Stimulated activated naive CD8-positive, alpha-beta T cell treated with anti-CD3 and anti-CD28 coated beads, Interleukin-15, Interleukin-2, amounts not matched to agents 100 ng/mL and 50 ng/mL, for 24 hours (primary cell): ENCODE measurements at regions not wholly inside any gene's neighbourhood (a gene's known extent, or its start where the extent isn't known, plus 50 kb on each side); places are given as distances from the start of the nearest gene placed in this dataset.
"Not testable (repeated sequence)": the region's sequence is repeated elsewhere in the genome, so short reads cannot be mapped to it uniquely, and the experiment has no call there.

ENCODE experiments used
- H3K27ac Mint-ChIP-seq: one replicate; pipeline ENCODE4 v1.8.0; 2021; ENCODE audit warnings: mild to moderate bottlenecking, mixed read lengths
- H3K27me3 Mint-ChIP-seq: one replicate; pipeline ENCODE4 v1.8.0; 2021; ENCODE audit warnings: mixed read lengths
- H3K36me3 Mint-ChIP-seq: one replicate; pipeline ENCODE4 v1.8.0; 2021; ENCODE audit warnings: low read depth, mixed read lengths
- H3K4me1 Mint-ChIP-seq: one replicate; pipeline ENCODE4 v1.8.0; 2021; ENCODE audit warnings: low read depth, mixed read lengths
- H3K4me3 Mint-ChIP-seq: one replicate; pipeline ENCODE4 v1.8.0; 2021; ENCODE audit warnings: mild to moderate bottlenecking, mixed read lengths
- H3K9me3 Mint-ChIP-seq: one replicate; pipeline ENCODE4 v1.8.0; 2021; ENCODE audit warnings: mixed read lengths

DNA sequence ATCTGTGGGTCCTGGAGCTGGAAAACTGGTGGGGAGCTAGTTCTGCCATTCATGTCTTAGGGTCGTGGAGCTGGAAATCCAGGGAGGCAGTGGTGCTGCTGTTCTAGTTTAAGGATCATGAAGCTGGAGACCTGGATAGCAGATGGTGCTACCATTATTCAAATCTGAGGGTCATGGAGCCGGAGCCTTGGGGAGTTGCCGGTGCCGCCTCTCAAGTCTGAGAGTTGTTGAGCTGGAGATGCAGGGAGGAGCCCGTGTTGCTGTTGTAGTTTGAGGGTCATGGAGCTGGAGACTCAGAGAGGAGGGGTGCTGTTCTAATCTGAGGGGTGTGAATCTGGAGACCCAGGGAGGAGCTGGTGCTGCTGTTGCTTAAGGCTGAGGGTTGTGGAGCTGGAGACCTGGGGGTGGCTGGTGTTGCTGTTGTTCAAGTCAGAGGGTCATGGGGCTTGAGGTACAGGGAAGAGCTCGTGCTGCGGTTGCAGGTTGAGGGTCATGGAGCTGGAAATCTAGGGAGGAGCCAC lies 86.0 kb upstream of the ZNF479 start:
- H3K4me3 Mint-ChIP-seq, result no peak overlapping the region
- H3K4me1 Mint-ChIP-seq, result no peaks in the 10 kb centered on the region
- H3K27me3 Mint-ChIP-seq, result no peaks in the 10 kb centered on the region
- H3K27ac Mint-ChIP-seq, result no peak overlapping the region
- peaks cover 30% of the 10 kb centered on the region for H3K36me3 Mint-ChIP-seq
- H3K9me3 Mint-ChIP-seq, result peaks cover 59% of the 10 kb centered on the region

- Mint-ChIP-seq H3K4me3 (no peak overlapping the region), H3K27me3 (no peaks in the 10 kb centered on the region), H3K4me1 (no peaks in the 10 kb centered on the region), H3K9me3 (peaks cover 56% of the 10 kb centered on the region), H3K27ac (no peak overlapping the region), H3K36me3 (peaks cover 27% of the 10 kb centered on the region)
These were observed 88.5 kb upstream of the ZNF479 start for GRCh38 chr7:57220746-57221145.

DNA sequence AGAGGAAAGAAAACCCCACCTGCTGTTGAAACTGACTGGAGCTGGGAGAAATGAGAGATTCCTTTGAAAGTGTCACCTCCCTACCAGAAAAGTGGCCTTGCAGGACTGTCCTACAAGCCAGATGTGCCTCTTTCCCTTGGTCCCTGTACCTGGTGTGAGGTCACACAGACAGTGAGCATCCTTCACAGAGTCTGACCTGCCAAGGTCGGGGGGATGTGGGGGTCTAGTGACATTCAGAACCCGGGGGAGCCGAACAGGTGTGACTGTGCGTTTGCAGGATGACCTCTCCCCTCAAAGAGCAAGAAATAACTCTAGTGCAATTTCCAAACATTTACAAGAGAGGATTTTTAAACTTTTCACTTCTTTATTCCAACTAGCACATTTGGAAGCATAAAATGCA lies 93.4 kb upstream of the ZNF479 start:
- H3K36me3 Mint-ChIP-seq, result peaks cover under 1% of the 10 kb centered on the region
- H3K4me1 Mint-ChIP-seq, result no peaks in the 10 kb centered on the region
- no peak overlapping the region for H3K27ac Mint-ChIP-seq
- H3K27me3 Mint-ChIP-seq, result no peaks in the 10 kb centered on the region
- H3K9me3 Mint-ChIP-seq, result peaks cover 39% of the 10 kb centered on the region
- H3K4me3 Mint-ChIP-seq, result no peak overlapping the region

GRCh38 chr7:57241236-57241635 lies 109.0 kb upstream of the ZNF479 start:
- H3K27me3 Mint-ChIP-seq, H3K27ac Mint-ChIP-seq, H3K4me3 Mint-ChIP-seq, H3K4me1 Mint-ChIP-seq: not testable (repeated sequence)
- Mint-ChIP-seq H3K36me3 (peaks cover 14% of the 10 kb centered on the region), H3K9me3 (peaks cover 32% of the 10 kb centered on the region)

DNA sequence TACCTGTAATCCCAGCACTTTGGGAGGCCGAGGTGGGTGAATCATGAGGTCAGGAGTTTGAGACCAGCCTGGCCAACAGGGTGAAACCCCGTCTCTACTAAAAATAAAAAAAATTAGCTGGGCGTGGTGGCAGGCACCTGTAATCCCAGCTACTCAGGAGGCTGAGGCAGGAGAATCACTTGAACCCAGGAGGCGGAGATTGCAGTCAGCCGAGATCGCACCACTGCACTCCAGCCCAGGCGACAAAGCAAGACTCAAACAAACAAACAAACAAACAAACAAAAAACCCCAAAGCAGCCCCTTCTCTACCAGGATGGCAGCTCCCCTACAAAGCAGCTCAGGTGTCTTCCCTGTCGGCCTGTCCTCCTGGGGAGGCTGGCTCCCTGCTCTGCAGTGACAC lies 111.3 kb upstream of the ZNF479 start:
- H3K9me3 Mint-ChIP-seq, result peaks cover 29% of the 10 kb centered on the region
- not testable (repeated sequence) for H3K27me3 Mint-ChIP-seq

GRCh38 chr7:57244345-57244980 lies 112.2 kb upstream of the ZNF479 start:
- H3K36me3 Mint-ChIP-seq, H3K4me3 Mint-ChIP-seq, H3K27ac Mint-ChIP-seq, H3K27me3 Mint-ChIP-seq, H3K4me1 Mint-ChIP-seq: not testable (repeated sequence)
- H3K9me3 Mint-ChIP-seq, result peaks cover 24% of the 10 kb centered on the region

More for the DNA sequence above, 111.3 kb upstream of the ZNF479 start:
- not testable (repeated sequence) for H3K27ac Mint-ChIP-seq, H3K4me3 Mint-ChIP-seq, H3K4me1 Mint-ChIP-seq
- H3K36me3 Mint-ChIP-seq, result peaks cover 13% of the 10 kb centered on the region

DNA sequence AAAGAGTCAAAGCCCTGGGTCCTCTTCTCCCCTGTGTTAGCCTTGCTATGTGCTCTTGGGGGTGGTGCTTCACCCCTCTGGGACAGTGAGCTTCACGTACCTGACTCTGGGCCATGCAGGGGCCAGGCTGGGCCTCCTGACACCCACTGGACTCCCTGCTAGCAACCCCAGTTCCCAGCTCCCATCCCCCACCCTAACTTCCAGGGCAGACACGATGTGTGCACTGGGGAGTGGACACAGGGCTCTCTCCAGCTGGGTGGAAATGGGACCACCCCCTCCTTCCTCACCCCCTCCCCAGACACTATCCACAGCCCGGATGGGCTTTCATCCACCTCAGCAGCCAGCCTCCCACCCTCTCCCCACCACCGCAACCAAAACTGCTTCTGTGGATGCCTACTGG lies 113.0 kb upstream of the ZNF479 start:
- H3K27me3 Mint-ChIP-seq, result no peaks in the 10 kb centered on the region
- no peaks in the 10 kb centered on the region for H3K4me1 Mint-ChIP-seq
- no peak overlapping the region for H3K27ac Mint-ChIP-seq
- H3K4me3 Mint-ChIP-seq, result no peak overlapping the region
- H3K9me3 Mint-ChIP-seq, result peaks cover 24% of the 10 kb centered on the region
- H3K36me3 Mint-ChIP-seq, result peaks cover 8% of the 10 kb centered on the region

DNA sequence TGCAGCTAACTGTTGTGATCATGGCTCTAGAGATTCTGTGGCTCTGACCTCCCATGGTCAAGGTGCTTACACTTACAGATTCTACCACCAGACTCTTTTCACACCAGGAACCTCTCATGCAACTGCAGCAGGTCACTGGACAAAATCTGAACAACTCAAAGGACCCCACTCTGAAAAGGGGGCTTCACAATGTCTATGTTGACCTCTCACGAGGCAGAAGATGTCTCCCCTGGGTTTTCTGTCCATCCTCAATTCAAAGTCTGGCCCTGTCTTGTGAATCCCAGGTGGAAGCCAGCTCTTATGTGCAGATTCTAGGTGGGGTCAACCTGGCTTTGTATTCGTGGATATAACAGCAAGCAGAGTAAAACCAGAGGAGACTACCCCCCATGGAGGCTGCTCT lies 118.6 kb upstream of the ZNF479 start:
- H3K4me3 Mint-ChIP-seq, result no peak overlapping the region
- H3K27me3 Mint-ChIP-seq, result no peaks in the 10 kb centered on the region
- no peaks in the 10 kb centered on the region for H3K4me1 Mint-ChIP-seq
- no peak overlapping the region for H3K27ac Mint-ChIP-seq
- no peaks in the 10 kb centered on the region for H3K36me3 Mint-ChIP-seq
- H3K9me3 Mint-ChIP-seq, result peaks cover 13% of the 10 kb centered on the region

- Mint-ChIP-seq H3K4me1 (no peaks in the 10 kb centered on the region), H3K4me3 (no peak overlapping the region), H3K27me3 (no peaks in the 10 kb centered on the region), H3K27ac (no peak overlapping the region), H3K9me3 (peaks cover 9% of the 10 kb centered on the region), H3K36me3 (no peaks in the 10 kb centered on the region)
These were observed 124.6 kb upstream of the ZNF479 start for GRCh38 chr7:57256637-57257375.

DNA sequence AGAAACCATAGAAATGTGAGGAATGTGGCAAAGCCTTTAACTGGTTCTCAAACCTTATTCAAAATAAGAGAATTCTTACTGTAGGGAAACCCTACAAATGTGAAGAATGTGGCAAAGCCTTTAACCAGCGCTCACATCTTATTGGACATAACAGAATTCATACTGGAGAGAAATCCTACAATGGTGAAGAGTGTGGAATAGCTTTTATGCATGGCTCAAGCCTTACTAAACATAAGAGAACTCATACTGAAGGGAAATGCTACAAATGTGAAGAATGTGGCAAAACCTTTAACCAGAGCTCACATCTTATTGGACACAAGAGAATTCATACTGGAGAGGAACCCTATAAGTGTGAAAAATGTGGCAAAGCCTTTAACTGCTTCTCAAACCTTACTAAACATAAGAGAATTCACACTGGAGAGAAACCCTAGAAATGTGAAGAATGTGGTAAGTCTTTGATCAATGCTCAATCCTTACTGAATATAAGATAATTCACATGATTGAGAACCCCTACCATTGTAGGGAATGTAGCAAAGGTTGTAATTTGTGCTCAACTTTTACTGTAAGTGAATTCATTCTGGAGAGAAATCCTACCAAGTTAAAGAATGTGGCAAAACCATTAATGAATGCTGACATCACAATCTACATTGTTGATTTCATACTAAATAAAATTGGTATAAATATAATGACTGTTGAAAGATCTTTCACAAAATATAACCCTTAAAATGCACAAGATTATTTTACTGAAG lies 142.5 kb upstream of the ZNF479 start:
- Mint-ChIP-seq H3K27ac (no peak overlapping the region), H3K4me1 (no peaks in the 10 kb centered on the region), H3K9me3 (peaks cover 48% of the 10 kb centered on the region), H3K4me3 (no peak overlapping the region), H3K27me3 (no peaks in the 10 kb centered on the region), H3K36me3 (peaks cover 7% of the 10 kb centered on the region)

GRCh38 chr7:57300747-57301146 lies 149.2 kb upstream of the ZNF716 start:
- Mint-ChIP-seq H3K4me3 (no peak overlapping the region), H3K27me3 (no peaks in the 10 kb centered on the region), H3K27ac (no peak overlapping the region), H3K36me3 (no peaks in the 10 kb centered on the region), H3K9me3 (peaks cover 19% of the 10 kb centered on the region), H3K4me1 (no peaks in the 10 kb centered on the region)

- peaks cover 20% of the 10 kb centered on the region for H3K9me3 Mint-ChIP-seq
- no peak overlapping the region for H3K4me3 Mint-ChIP-seq
- no peaks in the 10 kb centered on the region for H3K36me3 Mint-ChIP-seq
These were observed 144.7 kb upstream of the ZNF716 start for GRCh38 chr7:57305192-57305748.

GRCh38 chr7:57308631-57309408 lies 141.2 kb upstream of the ZNF716 start:
- Mint-ChIP-seq H3K27ac (no peak overlapping the region), H3K4me3 (no peak overlapping the region), H3K27me3 (no peaks in the 10 kb centered on the region), H3K4me1 (no peaks in the 10 kb centered on the region), H3K9me3 (peaks cover 17% of the 10 kb centered on the region), H3K36me3 (no peaks in the 10 kb centered on the region)

More at GRCh38 chr7:57305192-57305748, 144.7 kb upstream of the ZNF716 start:
- no peaks in the 10 kb centered on the region for H3K27me3 Mint-ChIP-seq
- H3K4me1 Mint-ChIP-seq, result no peaks in the 10 kb centered on the region
- no peak overlapping the region for H3K27ac Mint-ChIP-seq

DNA sequence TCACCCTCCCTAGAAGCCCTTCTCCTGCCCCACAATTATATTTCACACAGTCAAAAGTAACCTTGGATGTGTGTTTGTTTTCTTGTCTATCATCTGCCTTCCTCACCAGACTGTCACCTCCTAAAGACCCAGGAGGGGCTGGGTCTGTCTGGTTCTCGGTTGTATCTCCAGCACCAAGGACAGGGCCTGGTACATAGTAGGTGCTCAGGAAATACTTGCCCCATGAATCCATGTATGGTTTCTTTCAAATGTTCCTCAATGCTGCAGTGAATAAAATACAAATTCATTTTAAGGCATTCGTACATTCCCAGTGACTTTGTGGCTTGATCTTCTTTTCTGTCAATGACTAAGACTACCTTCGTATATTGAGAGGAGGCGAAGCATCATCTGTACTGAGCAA lies 122.9 kb upstream of the ZNF716 start:
- peaks cover 36% of the 10 kb centered on the region for H3K9me3 Mint-ChIP-seq
- no peaks in the 10 kb centered on the region for H3K27me3 Mint-ChIP-seq
- no peaks in the 10 kb centered on the region for H3K36me3 Mint-ChIP-seq
- H3K4me3 Mint-ChIP-seq, result no peak overlapping the region
- no peak overlapping the region for H3K27ac Mint-ChIP-seq
- H3K4me1 Mint-ChIP-seq, result no peaks in the 10 kb centered on the region
